GM13977 (cell line): ENCODE measurements at regions not wholly inside any gene's neighbourhood (a gene's known extent, or its start where the extent isn't known, plus 50 kb on each side); places are given as distances from the start of the nearest gene placed in this dataset.

Experiments used
- DNase-seq: peaks from one replicate; pipeline ENCODE4 v3.0.0; 2012; ENCODE audit warnings: low spot score
- CTCF ChIP-seq: IDR thresholded peaks from 2 replicates; pipeline ENCODE4 v1.5.1; 2012; ENCODE audit warnings: mild to moderate bottlenecking, control low read depth; ENCODE audit not compliant: insufficient read depth; ENCODE audit errors: extremely low read depth, missing control alignments
- in situ Hi-C: fragments of 300-500 bp; cut with MboI; formaldehyde crosslinking; loops from one replicate; pipeline ENCODE4 v1.12.0; 2022; ENCODE audit warnings: low sequenced_read_pairs, low pct_unique_long_range_greater_than_20kb, mixed read lengths, inconsistent platforms; ENCODE audit not compliant: unreplicated experiment

- in situ Hi-C loops: no loop called here
These were observed 143.2 kb downstream of the RMI1 start for GRCh38 chr9:84123648-84124406.

GRCh38 chr9:84125046-84125445 lies 144.4 kb downstream of the RMI1 start:
- in situ Hi-C loops: no loop called here
- no peak for DNase-seq
- no peak for TF ChIP-seq CTCF

More at GRCh38 chr9:84123648-84124406, 143.2 kb downstream of the RMI1 start:
- peak; percentile 48 for DNase-seq
- no peak for TF ChIP-seq CTCF

GRCh38 chr9:84129529-84129928 lies 148.9 kb downstream of the RMI1 start:
- no peak for DNase-seq
- TF ChIP-seq CTCF: no peak
- in situ Hi-C loops: no loop called here

- in situ Hi-C loops: no loop called here
- no peak for TF ChIP-seq CTCF
- no peak for DNase-seq
These were observed 155.7 kb downstream of the RMI1 start for GRCh38 chr9:84136119-84136868.

GRCh38 chr9:84137968-84138367 lies 157.4 kb downstream of the RMI1 start:
- DNase-seq: no peak
- in situ Hi-C loops: no loop called here
- TF ChIP-seq CTCF: no peak

- in situ Hi-C loops: no loop called here
- no peak for DNase-seq
- no peak for TF ChIP-seq CTCF
These were observed 157.9 kb downstream of the RMI1 start for GRCh38 chr9:84138541-84138940.
